Lower lobe of right lung (tissue), 2 donors: ENCODE measurements at regions not wholly inside any gene's neighbourhood (a gene's known extent, or its start where the extent isn't known, plus 50 kb on each side); places are given as distances from the start of the nearest gene placed in this dataset.

Source experiments
- ATAC-seq, 2 donors: fragments of 200-7000 bp; cut with Tn5 transposase; one replicate each; pipeline ENCODE4 v1.9.1; 2020 to 2022; ENCODE audit warnings: mild to moderate bottlenecking in 2 of 2, moderate library complexity in 2 of 2
- DNase-seq: peaks from one replicate; pipeline ENCODE4 v3.0.0-alpha.2; 2020
- H3K27ac ChIP-seq: fragments of 200-600 bp; one replicate; pipeline ENCODE4 v1.8.0; 2022
- H3K27me3 ChIP-seq: fragments of 200-600 bp; one replicate; pipeline ENCODE4 v1.8.0; 2022; ENCODE audit warnings: low read depth
- H3K36me3 ChIP-seq: fragments of 200-600 bp; one replicate; pipeline ENCODE4 v1.8.0; 2022; ENCODE audit warnings: mild to moderate bottlenecking
- H3K4me1 ChIP-seq: fragments of 200-600 bp; one replicate; pipeline ENCODE4 v1.8.0; 2022
- H3K4me3 ChIP-seq: fragments of 200-600 bp; one replicate; pipeline ENCODE4 v1.8.0; 2022; ENCODE audit warnings: mild to moderate bottlenecking
- H3K9me3 ChIP-seq: fragments of 200-600 bp; one replicate; pipeline ENCODE4 v1.8.0; 2022
- CTCF ChIP-seq: fragments of 200-600 bp; IDR thresholded peaks from one replicate; pipeline ENCODE4 v1.8.0; 2022; ENCODE audit warnings: antibody characterized with exemption, mild to moderate bottlenecking
- intact Hi-C: fragments of 100-400 bp; cut with DNase I; formaldehyde crosslinking; loops from one replicate; pipeline ENCODE4 v1.11.0; 2022
- donor health status: DM: no; HTN: yes; CAD: no; lungs with severe emphysema.

GRCh38 chr1:5577255-5578040 lies 414.8 kb downstream of the NPHP4 start:
- Histone ChIP-seq H3K4me1 (no peaks in the 10 kb centered on the region), H3K27ac (no peak overlapping the region), H3K27me3 (no peaks in the 10 kb centered on the region), H3K4me3 (no peak overlapping the region), H3K9me3 (no peaks in the 10 kb centered on the region), H3K36me3 (no peaks in the 10 kb centered on the region)
- intact Hi-C loops = no loop called here
- TF ChIP-seq CTCF = no peak
- no peak for DNase-seq
- ATAC-seq = no peak

- DNase-seq (no peak), ATAC-seq (no peak)
- Histone ChIP-seq H3K27ac (no peak overlapping the region), H3K27me3 (no peaks in the 10 kb centered on the region), H3K4me3 (no peak overlapping the region), H3K9me3 (no peaks in the 10 kb centered on the region), H3K4me1 (no peaks in the 10 kb centered on the region), H3K36me3 (no peaks in the 10 kb centered on the region)
- no peak for TF ChIP-seq CTCF
- intact Hi-C loops = no loop called here
Measured at GRCh38 chr1:5576673-5577065, 415.6 kb downstream of the NPHP4 start.

- H3K36me3 ChIP-seq = no peaks in the 10 kb centered on the region
- no peaks in the 10 kb centered on the region for H3K4me1 ChIP-seq
- no peak overlapping the region for H3K27ac ChIP-seq
- ATAC-seq (no peak), DNase-seq (no peak)
- intact Hi-C loops = no loop called here
- no peak overlapping the region for H3K4me3 ChIP-seq
- no peaks in the 10 kb centered on the region for H3K27me3 ChIP-seq
- no peak for TF ChIP-seq CTCF
- no peaks in the 10 kb centered on the region for H3K9me3 ChIP-seq
Measured at GRCh38 chr1:5576011-5576672, 416.1 kb downstream of the NPHP4 start.

DNA sequence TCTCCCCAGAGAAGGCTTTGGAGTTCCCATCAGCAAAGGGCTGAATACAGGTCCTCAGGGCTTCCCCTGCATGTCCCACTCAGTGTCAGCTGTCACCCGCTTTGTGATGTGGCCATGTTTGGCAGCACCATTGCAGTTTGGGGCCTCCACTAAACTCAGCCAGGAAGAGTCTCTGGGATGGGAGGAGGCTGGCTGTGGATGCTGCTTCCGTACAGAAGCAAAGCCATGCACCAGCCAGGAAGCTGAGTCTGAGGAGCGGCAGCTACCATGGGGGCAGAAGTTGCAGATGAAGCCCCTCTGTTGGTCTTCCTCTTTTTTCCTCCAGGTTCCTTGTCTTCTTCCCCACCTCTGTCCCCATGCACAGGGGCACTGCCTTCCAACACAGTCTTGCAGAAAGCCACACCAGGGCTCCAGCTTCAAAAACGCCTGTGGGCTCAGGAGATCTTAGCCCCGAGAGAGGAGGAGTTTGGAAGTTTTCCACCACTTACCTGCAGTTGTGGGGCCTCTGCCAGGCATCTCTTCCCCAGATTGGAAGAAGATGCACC lies 416.8 kb downstream of the NPHP4 start:
- ATAC-seq (no peak), DNase-seq (no peak)
- H3K4me1 ChIP-seq = no peaks in the 10 kb centered on the region
- no peaks in the 10 kb centered on the region for H3K36me3 ChIP-seq
- H3K9me3 ChIP-seq = no peaks in the 10 kb centered on the region
- H3K4me3 ChIP-seq = no peak overlapping the region
- intact Hi-C loops = no loop called here
- TF ChIP-seq CTCF = no peak
- no peak overlapping the region for H3K27ac ChIP-seq
- no peaks in the 10 kb centered on the region for H3K27me3 ChIP-seq

DNA sequence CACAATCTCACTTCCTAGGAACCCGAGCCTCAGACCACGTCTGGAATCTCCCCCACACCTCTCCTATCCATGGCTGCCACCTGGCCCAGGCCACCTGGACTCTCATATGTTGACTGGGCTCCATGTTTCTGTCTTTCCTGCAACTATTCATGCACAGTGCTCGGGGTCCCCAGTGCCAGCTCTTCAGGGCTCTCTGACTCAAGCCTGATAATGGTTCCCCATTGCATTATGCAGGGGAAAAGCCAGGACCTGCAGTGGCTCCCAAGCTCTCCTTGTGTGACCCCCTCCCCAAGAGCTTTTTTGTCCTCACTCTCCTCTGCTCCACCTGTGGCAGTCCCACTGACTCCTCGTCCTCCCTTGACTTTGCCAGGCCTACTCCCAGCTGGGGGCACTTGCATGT lies 417.6 kb downstream of the NPHP4 start:
- Histone ChIP-seq H3K4me1 (no peaks in the 10 kb centered on the region), H3K27me3 (no peaks in the 10 kb centered on the region), H3K9me3 (no peaks in the 10 kb centered on the region), H3K4me3 (no peak overlapping the region), H3K27ac (no peak overlapping the region), H3K36me3 (no peaks in the 10 kb centered on the region)
- intact Hi-C loops = no loop called here
- DNase-seq = no peak
- TF ChIP-seq CTCF = no peak
- ATAC-seq = no peak
